B cell (primary cell): ENCODE measurements at regions not wholly inside any gene's neighbourhood (a gene's known extent, or its start where the extent isn't known, plus 50 kb on each side); places are given as distances from the start of the nearest gene placed in this dataset.

ENCODE experiments used
- CTCF ChIP-seq: fragments of 200-600 bp; IDR thresholded peaks from one replicate; pipeline ENCODE4 v1.8.0; 2022; ENCODE audit warnings: antibody characterized with exemption, mild to moderate bottlenecking
- EZH2 ChIP-seq: IDR thresholded peaks from 2 replicates; pipeline ENCODE4 v1.6.1; 2012; ENCODE audit warnings: borderline replicate concordance, low read depth, mild to moderate bottlenecking, moderate library complexity, low read length; ENCODE audit not compliant: insufficient read depth, poor library complexity, severe bottlenecking

DNA sequence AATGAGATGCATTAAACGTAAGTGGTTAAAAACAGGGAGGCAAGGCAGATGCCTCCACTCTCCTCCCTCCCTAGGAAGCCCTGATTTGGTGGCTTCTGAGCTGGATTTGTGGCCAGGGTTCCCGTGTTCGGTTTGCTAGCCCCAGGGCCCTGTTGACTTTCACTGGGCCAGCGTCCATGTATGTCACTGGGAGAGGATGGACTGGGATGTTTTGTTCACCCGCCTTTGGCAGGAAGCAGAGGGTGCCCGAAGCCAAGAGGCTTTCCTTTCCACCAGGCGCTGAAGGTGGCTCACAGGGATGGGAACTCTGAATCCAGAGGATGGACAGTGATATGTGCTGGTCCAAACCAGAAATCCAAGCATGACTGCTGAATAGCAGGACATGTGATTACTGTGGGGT, 146.6 kb downstream of the CSNK2A3 start:
- no peak for TF ChIP-seq CTCF
- no peak for TF ChIP-seq EZH2
